ENCODE measurements at regions not wholly inside any gene's neighbourhood (a gene's known extent, or its start where the extent isn't known, plus 50 kb on each side); places are given as distances from the start of the nearest gene placed in this dataset.

GRCh38 chr13:99911965-99912566, 59.5 kb downstream of the ZIC5 start:
- no peak for DNase-seq (ENCODE audit: low read depth in 2 of 2)

- no peak for DNase-seq (ENCODE audit: low read depth in 2 of 2)
Measured at GRCh38 chr13:99911069-99911964, 60.2 kb downstream of the ZIC5 start.

DNA sequence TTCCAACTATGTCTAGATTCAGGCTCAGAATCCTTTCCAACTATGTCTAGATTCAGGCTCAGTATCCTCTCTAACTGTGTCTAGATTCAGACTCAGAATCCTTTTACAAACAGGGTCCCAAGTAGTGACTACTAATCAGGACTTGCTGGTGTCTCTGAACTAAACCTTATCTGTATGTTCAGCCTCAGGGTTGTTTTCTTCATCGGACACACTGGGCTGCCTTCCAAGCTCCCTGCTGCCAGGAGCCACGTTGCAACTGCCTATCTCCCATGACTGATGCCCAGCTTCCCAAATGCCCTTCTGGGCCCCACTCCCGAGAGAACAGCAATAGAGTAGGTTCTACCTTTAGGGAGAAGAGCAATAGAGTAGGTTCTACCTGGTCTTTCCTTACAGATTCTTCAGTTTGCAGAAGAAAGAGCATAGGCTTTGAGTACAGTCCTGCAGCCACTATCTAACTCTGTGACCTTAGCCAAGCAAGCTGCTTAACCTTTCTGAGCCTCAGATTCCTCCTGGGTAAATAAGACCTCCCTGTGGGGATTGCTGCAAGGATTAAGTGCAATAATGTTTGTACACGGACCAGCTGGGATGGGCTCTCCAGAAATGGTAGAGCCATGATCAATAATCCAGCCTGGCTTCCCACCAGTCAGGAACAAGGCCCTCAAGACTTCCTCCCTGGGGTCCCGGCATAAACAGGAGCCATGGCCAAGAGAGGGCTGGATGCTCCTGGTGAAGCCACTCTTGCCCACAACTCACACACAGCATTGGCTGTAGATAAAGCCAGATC, 61.5 kb downstream of the ZIC5 start:
- DNase-seq (ENCODE audit: low read depth in 2 of 2), result no peak

DNA sequence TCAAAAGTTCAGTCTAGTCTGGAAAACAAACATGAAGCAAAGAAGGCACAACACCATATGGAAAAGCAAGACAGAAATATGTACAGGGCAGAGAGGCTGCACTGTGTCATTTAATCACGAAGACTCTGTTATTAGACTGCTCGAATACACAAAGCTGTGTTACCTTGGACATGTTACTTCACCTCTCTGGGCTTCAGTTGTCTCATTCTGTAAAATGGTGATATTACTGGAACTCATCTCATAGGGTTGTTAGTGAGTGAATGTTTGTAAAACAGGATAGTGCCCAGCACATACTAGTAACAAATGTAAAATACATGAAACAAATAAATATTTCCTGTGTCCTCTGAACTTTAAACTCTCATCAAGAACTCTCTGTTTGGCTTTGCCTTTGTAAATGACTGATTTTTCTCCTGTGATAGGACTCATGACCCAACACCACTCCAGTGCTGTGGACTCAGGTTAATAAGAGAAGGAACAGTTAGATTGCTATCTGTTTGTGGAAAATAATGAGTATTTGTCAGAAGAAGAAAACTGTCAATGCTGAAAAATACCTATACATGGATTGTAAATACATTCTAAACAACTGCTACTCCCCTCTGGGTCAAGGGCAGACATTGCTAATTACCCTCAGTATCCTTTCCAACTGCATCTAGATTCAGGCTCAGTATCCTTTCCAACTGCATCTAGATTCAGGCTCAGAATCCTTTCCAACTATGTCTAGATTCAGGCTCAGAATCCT, 62.3 kb downstream of the ZIC5 start:
- DNase-seq (ENCODE audit: low read depth in 2 of 2), result no peak

DNA sequence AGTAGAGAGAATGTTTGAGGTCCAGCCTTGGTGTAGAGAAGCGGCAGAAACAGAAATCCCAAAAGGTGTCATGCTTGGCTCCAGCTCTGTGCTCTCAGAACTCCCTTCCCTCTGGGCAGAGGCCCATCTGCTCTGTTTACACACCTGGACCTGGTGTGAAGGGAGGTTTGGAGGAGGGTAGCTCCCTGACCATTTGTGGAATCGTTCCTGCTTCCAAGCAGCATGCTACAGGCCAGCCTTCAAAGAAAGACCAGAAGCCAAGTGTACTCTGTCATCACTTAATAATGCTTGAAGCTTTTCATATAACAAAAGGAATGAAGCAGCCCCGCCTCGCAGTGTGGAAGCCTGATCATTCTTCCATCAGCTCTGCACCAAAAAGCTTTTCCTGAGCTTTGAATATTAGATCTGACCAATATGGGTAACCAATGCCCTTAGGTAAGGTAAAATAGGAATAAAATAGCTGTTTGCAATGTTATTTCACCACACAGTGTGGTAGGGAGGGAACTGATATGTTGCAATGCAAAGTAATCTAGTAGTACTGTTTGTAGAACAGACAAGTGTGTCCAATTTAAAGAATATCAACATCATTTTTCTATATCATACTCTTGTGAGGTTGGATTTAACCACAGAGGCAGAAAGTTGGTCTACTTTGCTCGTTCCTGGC, 63.3 kb downstream of the ZIC5 start:
- DNase-seq (ENCODE audit: low read depth in 2 of 2), result no peak

- no peak for DNase-seq (ENCODE audit: low read depth in 2 of 2)
Measured at GRCh38 chr13:99907627-99908026, 63.9 kb downstream of the ZIC5 start.

- no peak for DNase-seq (ENCODE audit: low read depth in 2 of 2)
Measured at GRCh38 chr13:99907038-99907437, 64.5 kb downstream of the ZIC5 start.

- DNase-seq (ENCODE audit: low read depth in 2 of 2), result no peak
Measured at GRCh38 chr13:99905814-99906213, 65.8 kb downstream of the ZIC5 start.

DNA sequence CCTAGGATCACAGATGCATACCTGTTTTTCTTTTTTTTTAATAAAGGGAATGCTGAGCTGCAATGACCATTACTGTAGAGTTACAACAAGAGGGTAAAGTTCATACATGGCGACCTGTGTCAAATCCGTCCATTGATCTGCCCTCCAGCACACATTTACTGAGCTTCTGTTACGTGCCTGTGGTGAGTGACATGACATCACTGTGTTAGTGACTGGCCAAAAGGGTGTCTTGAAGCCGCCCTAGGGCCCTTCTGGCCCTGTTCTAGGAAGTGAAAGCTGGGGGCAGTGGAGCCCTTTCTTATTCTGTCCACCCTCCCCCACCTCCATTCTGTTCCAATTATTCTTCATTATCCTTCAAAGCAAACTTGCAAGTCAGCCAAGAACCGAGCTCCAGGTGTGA, 66.3 kb downstream of the ZIC5 start:
- DNase-seq (ENCODE audit: low read depth in 2 of 2), result no peak

GRCh38 chr13:99903140-99903539, 68.4 kb downstream of the ZIC5 start:
- no peak for DNase-seq (ENCODE audit: low read depth in 2 of 2)

DNA sequence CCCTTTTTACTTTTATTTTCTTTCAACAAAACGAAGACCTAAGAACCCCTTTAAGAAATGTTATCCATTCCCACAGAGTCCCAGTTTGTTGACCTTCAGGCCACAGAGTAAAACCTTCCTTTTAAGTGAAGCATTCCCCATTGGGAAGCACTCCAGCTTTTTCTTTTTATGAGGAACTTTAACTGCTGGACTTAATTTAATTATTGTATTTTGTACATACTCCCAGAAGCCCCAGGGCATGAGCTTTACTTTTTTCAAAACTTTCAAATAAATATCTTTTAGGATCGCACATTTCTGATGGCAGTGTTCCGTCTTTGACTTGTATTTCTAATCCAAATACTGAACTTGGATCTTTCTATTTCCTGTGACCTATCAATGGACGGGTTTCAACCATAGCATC, 68.9 kb downstream of the ZIC5 start:
- DNase-seq (ENCODE audit: low read depth in 2 of 2), result no peak

- DNase-seq (ENCODE audit: low read depth in 2 of 2), result no peak
Measured at GRCh38 chr13:99900960-99901359, 70.6 kb downstream of the ZIC5 start.

DNA sequence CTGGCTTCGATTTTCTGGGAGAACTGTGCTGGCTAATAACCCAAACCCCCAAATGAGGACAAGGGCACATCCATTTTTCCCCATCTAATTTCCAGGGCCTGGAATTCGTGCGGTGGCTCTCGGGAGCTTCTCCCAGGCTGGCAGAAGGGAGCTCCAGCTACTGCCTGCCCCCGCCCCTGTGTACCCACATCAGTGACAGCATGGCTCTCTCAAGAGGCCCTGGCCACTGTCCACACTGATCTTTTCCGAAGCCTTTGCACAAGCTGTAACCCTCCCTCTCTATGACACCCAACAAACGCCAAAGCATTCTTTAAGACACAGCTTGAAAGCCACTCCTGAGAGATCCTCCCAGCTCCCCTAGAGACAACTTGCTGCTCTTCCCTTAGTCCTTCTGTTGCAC, 73.1 kb downstream of the ZIC5 start:
- no peak for DNase-seq (ENCODE audit: low read depth in 2 of 2)

GRCh38 chr13:99897076-99897440, 74.5 kb downstream of the ZIC5 start:
- no peak for DNase-seq (ENCODE audit: low read depth in 2 of 2)

- DNase-seq (ENCODE audit: low read depth in 2 of 2), result no peak
Measured at GRCh38 chr13:99896369-99897075, 75.0 kb downstream of the ZIC5 start.

DNA sequence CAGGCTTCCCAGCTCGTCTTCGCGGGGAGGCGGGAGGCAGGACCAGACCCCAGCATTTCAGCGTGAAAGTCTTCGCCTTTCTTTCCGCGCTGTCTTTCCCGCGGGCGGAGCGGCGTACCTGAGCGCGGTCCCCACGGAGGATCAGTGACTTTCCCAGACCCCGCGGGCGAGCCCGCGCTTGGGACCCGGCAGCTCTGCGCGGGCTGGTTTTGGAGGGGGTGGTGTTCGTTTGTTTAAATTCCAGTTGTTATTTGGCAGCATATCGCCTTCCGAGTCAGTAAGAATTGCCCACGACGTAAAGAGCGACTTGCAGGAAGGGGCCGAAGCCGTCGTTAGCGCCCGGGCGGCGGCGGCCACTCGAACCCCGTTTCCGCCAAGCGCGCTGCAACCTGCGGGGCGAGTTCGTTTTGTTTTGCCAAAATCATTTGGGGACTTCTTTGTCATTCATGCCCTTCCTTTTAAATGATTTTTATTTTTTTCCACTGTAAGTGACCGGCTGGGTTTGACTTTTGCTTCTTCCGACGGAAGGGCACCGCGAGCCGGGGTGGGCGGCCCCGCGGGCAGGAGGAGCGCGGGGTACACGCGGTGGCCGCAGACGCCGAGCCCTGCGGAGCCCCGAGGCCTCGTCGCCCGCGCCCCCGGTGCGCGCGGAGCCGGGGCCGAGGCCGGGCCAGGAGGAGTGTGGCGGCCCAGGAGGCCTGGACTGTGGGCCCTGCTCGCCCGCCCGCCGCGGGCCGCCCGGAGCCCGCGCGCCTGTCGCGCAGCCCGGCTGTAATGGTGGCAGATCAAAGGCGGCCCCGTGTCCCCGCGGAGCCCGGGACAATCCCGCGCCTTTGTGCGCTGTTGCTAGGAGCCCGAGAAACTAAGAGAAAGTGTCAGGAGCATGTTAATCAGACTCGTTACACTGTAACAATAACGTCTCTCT, 75.9 kb downstream of the ZIC5 start:
- DNase-seq (ENCODE audit: low read depth in 2 of 2), result no peak

GRCh38 chr13:99894840-99895443, 76.6 kb downstream of the ZIC5 start:
- DNase-seq (ENCODE audit: low read depth in 2 of 2), result no peak

- DNase-seq (ENCODE audit: low read depth in 2 of 2), result no peak
Measured at GRCh38 chr13:99894105-99894839, 77.3 kb downstream of the ZIC5 start.

GRCh38 chr13:99893567-99893966, 78.0 kb downstream of the ZIC5 start:
- DNase-seq (ENCODE audit: low read depth in 2 of 2), result no peak

Data from stimulated activated CD8-positive, alpha-beta memory T cell treated with anti-CD3 and anti-CD28 coated beads, Interleukin-2, amount 100 ng/mL, for 48 hours (primary cell).